Gastrocnemius medialis (tissue), 4 donors: ENCODE measurements at regions not wholly inside any gene's neighbourhood (a gene's known extent, or its start where the extent isn't known, plus 50 kb on each side); places are given as distances from the start of the nearest gene placed in this dataset.

Experiments
- ATAC-seq, 2 donors: fragments of 150-250 bp; one replicate each; pipeline ENCODE4 v1.9.1; 2016
- DNase-seq, 2 donors: peaks; one replicate each; pipeline ENCODE4 v3.0.0-alpha.2; 2019
- H3K27ac ChIP-seq, 4 donors: fragments of 200-600 bp; sonication (generic); 1 replicate in 1 of 4; 2 replicates in 3 of 4; pipeline ENCODE4 v1.5.1; 2016 to 2018; ENCODE audit warnings: mild to moderate bottlenecking in 2 of 4, moderate library complexity in 1 of 4
- H3K27me3 ChIP-seq, 3 donors: fragments of 200-600 bp; sonication (generic) in 2 of 3; 1 replicate in 1 of 3; 2 replicates in 2 of 3; pipeline versions ENCODE4 v1.5.1 to v1.6.0; 2016 to 2019; ENCODE audit warnings: mild to moderate bottlenecking in 1 of 3, moderate library complexity in 1 of 3
- H3K36me3 ChIP-seq, 2 donors: fragments of 200-600 bp; sonication (generic) in 1 of 2; one replicate each; pipeline ENCODE4 v1.5.1; 2017 to 2018
- H3K4me1 ChIP-seq, 2 donors: fragments of 200-600 bp; sonication (generic) in 1 of 2; one replicate each; pipeline ENCODE4 v1.5.1; 2016 to 2017; ENCODE audit warnings: mild to moderate bottlenecking in 2 of 2
- H3K4me3 ChIP-seq, 4 donors: fragments of 200-600 bp; sonication (generic) in 3 of 4; 1 replicate in 1 of 4; 2 replicates in 3 of 4; pipeline ENCODE4 v1.5.1; 2016 to 2019; ENCODE audit warnings: mild to moderate bottlenecking in 2 of 4
- H3K9me3 ChIP-seq, 3 donors: fragments of 200-600 bp; sonication (generic) in 2 of 3; 1 replicate in 1 of 3; 2 replicates in 2 of 3; pipeline ENCODE4 v1.5.1; 2016 to 2019
- POLR2A ChIP-seq, 2 donors: fragments of 450-650 bp; IDR thresholded peaks; one replicate each; pipeline ENCODE4 v1.6.1; 2017; ENCODE audit warnings: antibody characterized with exemption in 2 of 2, mild to moderate bottlenecking in 2 of 2, moderate library complexity in 2 of 2
- in situ Hi-C, 4 donors: fragments of 200-750 bp; cut with MboI; loops; one replicate each; pipeline versions ENCODE4 v1.15.0 to v1.8.0; 2017; ENCODE audit warnings: low sequenced_read_pairs in 4 of 4
- intact Hi-C: fragments of 100-400 bp; cut with DNase I; formaldehyde crosslinking; loops from one replicate; pipeline ENCODE4 v1.15.1; 2023; ENCODE audit warnings: low total_unique reads
- TF ChIP-seq, protein P1 (sequence below), 5 experiments: fragments of 450-650 bp in 3 of 5; fragments of 200-600 bp in 2 of 5; sonication (generic) in 2 of 5; IDR thresholded peaks in 4 of 5; conservative IDR thresholded peaks in 1 of 5; 1 replicate in 4 of 5; 2 replicates in 1 of 5; pipeline ENCODE4 v1.5.1; 2016 to 2019; ENCODE audit warnings: antibody characterized with exemption in 5 of 5, mild to moderate bottlenecking in 3 of 5, moderate library complexity in 3 of 5

DNA sequence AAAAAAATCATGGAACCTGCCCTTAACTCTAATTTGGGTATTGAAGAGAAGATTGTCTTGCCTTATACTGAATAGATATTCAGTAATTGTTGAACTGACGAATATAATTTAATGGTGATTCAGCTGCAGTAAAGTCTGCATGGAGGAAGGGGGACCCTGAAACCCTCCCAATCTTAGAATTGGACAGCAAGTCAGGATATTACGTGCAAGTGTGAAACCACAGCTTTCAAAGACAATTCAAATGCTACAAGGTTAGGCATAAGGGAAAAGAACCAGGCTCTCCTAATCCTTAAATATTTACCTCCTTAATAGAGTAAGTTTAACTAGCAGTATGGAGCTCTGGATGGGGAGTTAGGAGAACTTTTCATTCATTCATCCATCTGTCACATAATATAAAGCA is 226.9 kb upstream of the TNP1 start:
- H3K27ac ChIP-seq: no peak overlapping the region

DNA sequence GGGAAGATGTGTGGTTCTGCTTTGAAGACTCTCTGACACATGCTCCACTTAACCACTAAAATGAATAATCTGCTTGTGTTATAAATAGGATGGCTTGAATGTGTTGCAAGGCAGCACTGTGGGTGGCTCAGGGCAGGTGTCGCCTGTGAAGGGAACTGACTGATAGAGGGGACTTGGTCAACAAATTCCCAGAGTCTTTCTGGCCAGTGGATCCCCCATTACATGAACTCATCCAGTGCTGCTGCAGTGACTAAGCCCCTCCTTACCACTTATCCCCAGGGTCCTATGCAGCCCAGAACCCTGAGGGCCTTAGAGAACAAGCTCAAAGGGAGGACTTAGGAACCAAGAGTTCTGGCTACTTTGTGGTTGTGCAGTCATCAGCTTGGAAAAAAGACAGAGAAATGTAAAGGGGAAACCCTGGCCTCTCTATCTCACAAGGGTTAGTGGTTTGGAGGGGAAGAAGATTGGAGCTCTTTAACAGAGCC is 226.2 kb upstream of the TNP1 start:
- ATAC-seq (peak in 1 of 2 donors; percentile 51), DNase-seq (peak in 1 of 2 donors; percentile 21)
- Histone ChIP-seq H3K27me3 (no peaks in the 10 kb centered on the region), H3K36me3 (no peaks in the 10 kb centered on the region), H3K9me3 (no peaks in the 10 kb centered on the region), H3K4me1 (peaks cover 0 to 15% of the 10 kb centered on the region in 2 donors), H3K27ac (no peak overlapping the region), H3K4me3 (no peak overlapping the region)
- intact Hi-C loops: no loop called here
- in situ Hi-C loops: no loop called here
- TF ChIP-seq, protein P1, sequence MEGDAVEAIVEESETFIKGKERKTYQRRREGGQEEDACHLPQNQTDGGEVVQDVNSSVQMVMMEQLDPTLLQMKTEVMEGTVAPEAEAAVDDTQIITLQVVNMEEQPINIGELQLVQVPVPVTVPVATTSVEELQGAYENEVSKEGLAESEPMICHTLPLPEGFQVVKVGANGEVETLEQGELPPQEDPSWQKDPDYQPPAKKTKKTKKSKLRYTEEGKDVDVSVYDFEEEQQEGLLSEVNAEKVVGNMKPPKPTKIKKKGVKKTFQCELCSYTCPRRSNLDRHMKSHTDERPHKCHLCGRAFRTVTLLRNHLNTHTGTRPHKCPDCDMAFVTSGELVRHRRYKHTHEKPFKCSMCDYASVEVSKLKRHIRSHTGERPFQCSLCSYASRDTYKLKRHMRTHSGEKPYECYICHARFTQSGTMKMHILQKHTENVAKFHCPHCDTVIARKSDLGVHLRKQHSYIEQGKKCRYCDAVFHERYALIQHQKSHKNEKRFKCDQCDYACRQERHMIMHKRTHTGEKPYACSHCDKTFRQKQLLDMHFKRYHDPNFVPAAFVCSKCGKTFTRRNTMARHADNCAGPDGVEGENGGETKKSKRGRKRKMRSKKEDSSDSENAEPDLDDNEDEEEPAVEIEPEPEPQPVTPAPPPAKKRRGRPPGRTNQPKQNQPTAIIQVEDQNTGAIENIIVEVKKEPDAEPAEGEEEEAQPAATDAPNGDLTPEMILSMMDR (IDR thresholded peaks at IDR 0.05 in 4 of 5, conservative IDR thresholded peaks at IDR 0.05 in 1 of 5): no peak
- TF ChIP-seq POLR2A (IDR thresholded peaks at IDR 0.05): no peak

More for the DNA sequence above, 226.9 kb upstream of the TNP1 start:
- intact Hi-C loops (no loop called here), in situ Hi-C loops (no loop called here)
- Histone ChIP-seq H3K4me3 (no peak overlapping the region), H3K9me3 (no peaks in the 10 kb centered on the region), H3K4me1 (peaks cover 0 to 15% of the 10 kb centered on the region in 2 donors), H3K27me3 (no peaks in the 10 kb centered on the region), H3K36me3 (no peaks in the 10 kb centered on the region)
- ATAC-seq (no peak), DNase-seq (no peak)
- TF ChIP-seq POLR2A (IDR thresholded peaks at IDR 0.05): no peak
- TF ChIP-seq, protein P1 (IDR thresholded peaks at IDR 0.05 in 4 of 5, conservative IDR thresholded peaks at IDR 0.05 in 1 of 5): no peak

- Histone ChIP-seq H3K36me3 (no peaks in the 10 kb centered on the region), H3K27ac (no peak overlapping the region), H3K4me1 (peaks cover 0 to 14% of the 10 kb centered on the region in 2 donors), H3K27me3 (no peaks in the 10 kb centered on the region), H3K9me3 (no peaks in the 10 kb centered on the region), H3K4me3 (no peak overlapping the region)
- DNase-seq (no peak), ATAC-seq (no peak)
- in situ Hi-C loops: no loop called here
- no peak for TF ChIP-seq POLR2A (IDR thresholded peaks at IDR 0.05)
- TF ChIP-seq, protein P1 (IDR thresholded peaks at IDR 0.05 in 4 of 5, conservative IDR thresholded peaks at IDR 0.05 in 1 of 5): no peak
- intact Hi-C loops: no loop called here
These were observed 225.7 kb upstream of the TNP1 start for GRCh38 chr2:217085543-217085942.

GRCh38 chr2:217081799-217082198 is 221.9 kb upstream of the TNP1 start:
- Histone ChIP-seq H3K4me1 (peaks cover 0 to 18% of the 10 kb centered on the region in 2 donors), H3K9me3 (no peaks in the 10 kb centered on the region), H3K36me3 (no peaks in the 10 kb centered on the region), H3K27me3 (no peaks in the 10 kb centered on the region), H3K4me3 (no peak overlapping the region), H3K27ac (no peak overlapping the region)
- in situ Hi-C loops: no loop called here
- ATAC-seq (no peak), DNase-seq (no peak)
- intact Hi-C loops: no loop called here
- TF ChIP-seq, protein P1 (IDR thresholded peaks at IDR 0.05 in 4 of 5, conservative IDR thresholded peaks at IDR 0.05 in 1 of 5): no peak
- TF ChIP-seq POLR2A (IDR thresholded peaks at IDR 0.05): no peak

DNA sequence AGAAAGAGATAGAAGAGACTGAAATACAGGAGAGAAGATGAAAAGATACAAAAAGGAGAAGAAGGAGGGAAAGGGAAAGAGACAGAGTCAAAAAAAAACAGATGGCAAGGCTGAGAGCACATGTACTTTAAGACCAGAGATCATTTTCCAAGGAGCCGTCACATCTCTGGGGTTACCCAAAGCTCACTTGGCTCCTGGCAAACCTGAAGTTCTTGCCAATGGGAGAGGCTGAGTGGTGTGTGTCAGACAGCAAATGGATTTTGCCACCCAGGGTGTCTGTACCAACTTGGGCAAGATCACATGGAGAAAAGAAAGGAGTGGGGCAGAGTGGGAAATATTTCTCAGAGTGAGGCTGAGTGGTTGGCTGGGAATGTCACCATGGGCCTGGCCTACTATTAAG is 219.3 kb upstream of the TNP1 start:
- Histone ChIP-seq H3K4me1 (peaks cover 12 to 22% of the 10 kb centered on the region in 2 donors), H3K9me3 (no peaks in the 10 kb centered on the region), H3K4me3 (no peak overlapping the region), H3K27me3 (no peaks in the 10 kb centered on the region), H3K27ac (peak overlapping the region; percentile 21 to 31 (median 22)), H3K36me3 (no peaks in the 10 kb centered on the region)
- peak; percentile 91 to 94 for ATAC-seq
- in situ Hi-C loops (no loop called here), intact Hi-C loops (no loop called here)
- peak; percentile 65 to 69 for DNase-seq
- no peak for TF ChIP-seq POLR2A (IDR thresholded peaks at IDR 0.05)
- TF ChIP-seq, protein P1 (IDR thresholded peaks at IDR 0.05 in 4 of 5, conservative IDR thresholded peaks at IDR 0.05 in 1 of 5): no peak
